ENCODE measurements at regions not wholly inside any gene's neighbourhood (a gene's known extent, or its start where the extent isn't known, plus 50 kb on each side); places are given as distances from the start of the nearest gene placed in this dataset.

GRCh38 chr18:55120896-55121295 lies 161.6 kb upstream of the CCDC68 start:
- no peak for DNase-seq (ENCODE audit: low spot score)

GRCh38 chr18:55119434-55119833 lies 160.2 kb upstream of the CCDC68 start:
- DNase-seq (ENCODE audit: low spot score), result no peak

GRCh38 chr18:55119016-55119415 lies 159.8 kb upstream of the CCDC68 start:
- DNase-seq (ENCODE audit: low spot score), result no peak

- peak; percentile 66 for DNase-seq (ENCODE audit: low spot score)
These were observed 157.6 kb upstream of the CCDC68 start for GRCh38 chr18:55116863-55117262.

DNA sequence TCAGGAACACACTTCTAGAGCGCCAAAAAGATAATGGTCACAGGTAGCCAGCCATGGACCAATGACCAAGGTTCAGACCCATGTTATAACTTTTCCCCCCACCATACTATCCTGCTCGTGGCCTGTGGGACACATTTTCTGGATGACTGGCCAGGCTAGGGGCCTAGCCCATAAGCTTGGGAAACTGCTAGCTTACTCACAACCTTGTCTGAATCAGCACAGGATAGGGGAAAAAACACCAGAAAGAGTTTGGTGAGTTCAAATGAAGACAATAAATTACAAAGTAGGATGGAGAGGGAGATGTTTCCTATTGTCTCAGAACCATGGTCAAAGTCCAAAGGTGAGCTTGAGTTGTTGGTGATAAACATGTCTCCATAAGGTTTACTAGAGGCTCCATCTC lies 156.3 kb upstream of the CCDC68 start:
- peak; percentile 28 for DNase-seq (ENCODE audit: low spot score)

DNA sequence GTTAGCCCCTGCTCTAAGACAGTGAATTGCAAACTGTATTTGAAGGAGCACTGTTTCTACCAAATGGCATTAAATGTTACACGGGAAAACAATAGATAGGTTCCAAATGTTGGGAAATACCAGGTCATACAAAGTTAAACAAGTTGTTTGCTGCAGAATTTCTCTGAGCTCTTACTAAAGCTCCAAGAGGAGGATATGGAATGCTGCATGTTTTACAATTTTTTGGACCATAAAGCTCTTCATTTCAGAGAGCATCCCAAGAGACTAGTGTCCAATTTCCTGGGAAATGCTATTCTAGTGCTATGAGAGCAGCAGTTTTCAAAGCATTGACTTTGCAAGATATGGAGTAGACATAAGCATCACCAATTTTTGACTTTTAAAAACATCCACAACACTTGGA lies 155.6 kb upstream of the CCDC68 start:
- DNase-seq (ENCODE audit: low spot score), result no peak

DNA sequence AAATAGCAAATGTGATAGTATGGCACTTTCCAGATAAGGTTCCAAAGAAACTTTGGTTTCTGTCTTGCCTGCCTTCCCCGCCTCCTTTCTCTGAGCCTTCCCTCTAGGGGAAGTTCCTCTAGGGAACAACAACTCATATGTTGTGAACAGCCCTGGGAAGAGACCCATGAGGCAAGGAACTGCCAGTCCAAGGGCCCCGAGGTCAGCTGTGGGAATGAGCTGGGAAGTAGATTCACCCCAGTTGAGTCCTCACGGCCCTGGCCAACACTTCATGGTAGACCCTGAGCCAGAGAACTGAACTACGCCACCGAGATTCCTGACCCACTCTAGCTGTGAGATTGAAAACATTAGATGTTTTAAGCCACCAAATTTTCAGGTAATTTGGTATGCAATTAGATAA lies 154.5 kb upstream of the CCDC68 start:
- DNase-seq (ENCODE audit: low spot score), result no peak

DNA sequence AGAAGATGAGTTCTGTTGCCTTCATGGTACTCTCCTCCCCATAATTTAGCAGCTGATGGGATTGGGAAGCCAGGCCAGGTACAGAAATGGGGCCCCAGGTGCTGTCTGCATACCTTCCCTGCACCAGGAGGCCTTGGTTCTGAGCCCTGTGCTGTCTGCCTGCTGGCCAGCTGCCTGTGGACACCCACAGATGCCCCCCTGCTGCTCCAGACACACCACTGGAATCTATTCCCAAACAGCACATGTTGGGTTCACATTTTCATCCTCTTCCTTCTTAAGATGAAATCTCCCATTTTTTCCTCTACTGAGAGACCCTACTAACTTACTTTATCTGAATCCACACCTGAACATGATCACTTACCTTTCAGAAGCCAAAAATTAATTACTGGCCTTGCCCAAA lies 152.0 kb upstream of the CCDC68 start:
- DNase-seq (ENCODE audit: low spot score), result no peak

- DNase-seq (ENCODE audit: low spot score), result no peak
These were observed 151.2 kb upstream of the CCDC68 start for GRCh38 chr18:55110436-55110835.

DNA sequence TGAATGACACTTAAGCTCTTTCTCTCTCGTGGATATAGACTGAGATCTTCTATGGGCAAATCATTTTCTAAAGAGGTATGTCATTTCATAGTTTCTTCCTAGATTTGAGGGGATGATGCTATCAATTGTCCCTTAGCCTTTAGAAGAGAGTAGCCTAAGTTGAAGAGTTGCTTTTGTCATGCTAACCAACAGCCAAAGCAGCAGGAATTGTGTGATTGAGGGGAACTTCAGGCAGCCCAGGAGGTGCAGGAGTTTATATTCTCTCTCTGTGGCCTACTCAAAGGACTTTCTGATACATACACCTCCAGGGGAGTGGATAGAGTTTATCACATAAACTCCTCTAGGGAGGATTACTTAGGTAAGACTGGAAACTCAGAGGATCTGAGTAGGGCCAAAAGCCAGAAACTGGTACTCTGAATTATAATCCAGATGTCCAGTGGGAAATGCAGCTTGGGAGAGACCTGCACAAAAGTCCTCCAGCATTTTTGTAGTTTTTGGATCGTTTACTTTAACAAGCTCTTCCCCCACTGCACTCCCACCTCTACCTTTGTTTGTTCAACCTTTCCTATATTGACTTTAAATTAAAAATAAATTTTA lies 150.7 kb upstream of the CCDC68 start:
- DNase-seq (ENCODE audit: low spot score), result no peak

GRCh38 chr18:55106906-55107305 lies 147.6 kb upstream of the CCDC68 start:
- DNase-seq (ENCODE audit: low spot score), result no peak

DNA sequence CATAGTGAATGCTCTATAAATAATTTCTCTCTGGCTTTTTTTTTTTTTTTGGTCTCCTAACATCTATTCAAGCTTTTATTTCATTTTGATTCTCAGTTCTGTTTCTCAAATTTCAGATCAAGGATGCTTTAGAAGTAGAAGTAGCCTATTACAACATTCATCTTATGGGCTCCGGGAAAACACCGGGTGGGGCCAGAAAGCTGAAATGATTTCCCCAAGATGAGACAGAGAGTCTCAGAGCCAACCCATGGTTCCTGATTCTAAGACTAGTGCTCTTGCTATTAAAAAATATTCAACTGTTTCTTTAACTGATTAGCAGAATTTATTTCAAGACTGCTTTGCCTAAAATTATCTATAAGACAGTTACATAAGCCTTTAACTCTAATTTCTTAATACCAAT lies 147.2 kb upstream of the CCDC68 start:
- no peak for DNase-seq (ENCODE audit: low spot score)

DNA sequence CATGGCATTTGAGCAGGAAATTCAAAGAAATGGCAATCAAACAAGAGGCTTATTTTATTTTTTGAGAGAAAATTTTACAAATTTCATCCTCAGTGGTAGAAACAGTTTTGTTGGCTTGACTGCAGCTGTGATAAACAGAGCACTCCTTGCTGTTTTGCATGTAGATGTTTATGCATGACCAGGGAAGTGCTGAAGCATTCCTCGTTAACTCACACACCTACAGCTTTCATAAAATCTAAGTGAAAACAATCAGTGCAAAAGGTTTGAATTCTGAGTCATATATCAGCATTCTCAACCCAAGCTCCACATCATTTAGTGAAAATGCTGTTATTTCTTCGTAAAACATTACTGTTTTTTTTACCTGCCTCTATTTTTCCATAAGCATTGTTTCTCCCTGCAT lies 146.6 kb upstream of the CCDC68 start:
- no peak for DNase-seq (ENCODE audit: low spot score)

GRCh38 chr18:55102958-55103456 lies 143.7 kb upstream of the CCDC68 start:
- no peak for DNase-seq (ENCODE audit: low spot score)

- DNase-seq (ENCODE audit: low spot score), result no peak
These were observed 143.2 kb upstream of the CCDC68 start for GRCh38 chr18:55102501-55102900.

GRCh38 chr18:55101458-55101824 lies 142.2 kb upstream of the CCDC68 start:
- no peak for DNase-seq (ENCODE audit: low spot score)

GRCh38 chr18:55100817-55101457 lies 141.7 kb upstream of the CCDC68 start:
- peak; percentile 52 for DNase-seq (ENCODE audit: low spot score)

DNA sequence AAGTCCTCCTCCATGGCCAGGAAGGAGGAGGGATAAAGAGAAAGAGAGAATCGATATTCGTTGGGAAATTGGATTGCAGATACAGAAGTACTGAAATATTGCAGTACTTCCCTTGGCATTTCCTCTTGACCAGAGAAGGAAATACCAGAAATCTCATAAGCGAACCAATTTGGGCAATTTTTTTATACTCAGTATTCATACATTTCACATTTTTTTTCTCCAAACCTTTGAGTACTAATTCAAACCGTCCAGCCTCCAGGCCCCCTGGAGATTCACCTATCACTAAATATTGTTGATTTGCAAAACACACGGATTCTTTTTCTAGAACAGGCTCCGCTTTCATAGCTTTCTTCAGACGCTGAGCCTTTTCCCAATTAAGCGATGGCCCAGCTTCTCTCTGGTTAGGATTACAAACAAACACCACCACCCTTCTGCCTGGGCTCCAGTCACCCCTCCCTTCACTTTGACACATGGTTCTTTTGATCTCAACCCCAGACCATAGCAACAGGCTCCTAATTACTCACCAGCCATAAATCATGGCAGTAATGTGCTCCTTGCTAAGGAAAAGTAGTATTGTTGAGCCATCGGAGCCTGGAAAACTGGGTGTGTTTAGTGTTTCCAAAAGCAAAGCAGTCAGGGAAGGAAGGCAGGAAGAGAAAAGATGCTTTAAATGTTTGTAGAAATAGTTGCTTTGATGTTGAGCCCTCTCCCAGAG lies 138.4 kb upstream of the CCDC68 start:
- DNase-seq (ENCODE audit: low spot score), result peak; percentile 76

- DNase-seq (ENCODE audit: low spot score), result peak; percentile 77
These were observed 137.1 kb upstream of the CCDC68 start for GRCh38 chr18:55096263-55096951.

DNA sequence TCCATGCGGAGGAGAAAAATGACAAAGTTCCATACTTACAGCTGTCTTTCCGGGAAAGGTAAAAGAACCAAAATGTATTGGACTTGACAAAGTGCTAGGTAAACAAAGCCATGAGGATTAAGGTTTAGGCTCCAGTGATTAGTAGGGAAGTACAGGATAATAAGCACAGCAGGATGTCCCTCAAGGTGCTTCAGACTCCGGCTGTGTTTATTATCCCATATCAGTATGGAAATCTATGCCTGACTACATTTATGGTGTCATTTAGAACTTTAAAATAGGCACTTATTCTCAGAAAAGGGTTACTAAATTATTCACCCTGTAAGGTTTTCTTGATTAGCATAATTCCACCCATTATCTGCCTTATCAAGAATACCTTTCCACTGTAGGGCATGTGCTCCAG lies 136.3 kb upstream of the CCDC68 start:
- no peak for DNase-seq (ENCODE audit: low spot score)

DNA sequence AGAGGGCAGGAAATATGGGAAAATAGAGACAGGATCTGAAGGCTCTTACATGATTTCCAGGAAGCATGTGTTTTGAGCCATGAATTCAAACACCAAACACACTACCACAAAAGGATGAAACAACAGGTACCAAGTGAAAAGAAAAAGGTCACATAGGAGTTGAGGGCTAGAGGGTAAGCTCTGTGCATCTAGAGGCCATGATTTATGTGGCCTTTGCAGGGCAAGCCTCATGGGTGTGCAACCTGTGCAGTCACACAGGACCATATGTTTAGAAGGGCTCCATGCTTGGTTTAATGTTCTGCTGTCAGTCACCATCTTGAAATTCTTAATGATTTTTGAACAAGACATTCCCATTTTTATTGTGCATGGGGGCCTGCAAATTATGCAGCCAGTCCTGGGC lies 134.5 kb upstream of the CCDC68 start:
- DNase-seq (ENCODE audit: low spot score), result no peak

GRCh38 chr18:55093295-55093694 lies 134.0 kb upstream of the CCDC68 start:
- no peak for DNase-seq (ENCODE audit: low spot score)

DNA sequence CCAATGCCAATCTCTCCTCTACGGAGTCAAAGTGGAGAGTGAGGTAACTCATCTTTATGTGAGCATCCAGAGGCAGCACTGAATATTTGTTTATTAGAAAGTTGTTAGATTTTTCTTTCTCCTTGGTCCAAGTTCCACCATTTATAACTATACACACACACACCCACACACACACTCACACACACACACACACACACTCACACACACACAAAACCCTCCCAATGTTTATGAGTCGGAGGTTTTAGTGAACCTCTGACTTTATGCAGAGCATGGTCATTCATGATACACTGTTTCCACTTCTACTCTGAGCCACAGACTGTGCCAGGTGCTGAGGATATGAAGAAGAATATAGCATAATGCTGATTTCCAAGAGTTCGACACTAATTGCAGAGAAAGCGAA lies 132.9 kb upstream of the CCDC68 start:
- DNase-seq (ENCODE audit: low spot score), result no peak
